ENCODE measurements at regions not wholly inside any gene's neighbourhood (a gene's known extent, or its start where the extent isn't known, plus 50 kb on each side); places are given as distances from the start of the nearest gene placed in this dataset.

DNA sequence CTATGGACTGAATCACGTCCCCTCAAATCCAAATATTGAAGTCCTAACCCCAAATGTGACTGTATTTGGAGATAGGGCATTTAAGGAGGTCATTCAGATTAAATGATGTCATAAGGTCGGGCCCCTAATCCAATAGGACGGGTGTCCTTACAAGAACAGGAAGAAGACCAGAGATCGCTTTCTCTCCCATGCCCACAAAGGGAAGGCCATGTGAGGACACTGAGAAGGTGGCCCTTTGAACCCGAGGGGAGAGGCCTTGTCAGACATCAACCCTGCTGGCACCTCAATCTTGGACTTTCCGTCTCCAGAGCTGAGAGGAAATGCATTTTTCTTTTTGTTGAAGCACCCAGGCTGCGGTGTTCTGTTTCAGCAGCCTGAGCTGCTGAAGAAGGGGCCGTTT lies 72.3 kb upstream of the KLF6 start:
- H2AK5ac ChIP-seq (ENCODE audit: insufficient read length, low read length) = no peak overlapping the region
- H3K79me2 ChIP-seq (ENCODE audit: insufficient read depth, low read length) = no peaks in the 10 kb centered on the region
- no peak overlapping the region for H3K18ac ChIP-seq (ENCODE audit: insufficient read length, low read depth, low read length)
- H2BK20ac ChIP-seq (ENCODE audit: low read depth, low read length, poor library complexity, severe bottlenecking) = no peak overlapping the region
- no peak overlapping the region for H3K23ac ChIP-seq (ENCODE audit: insufficient read length, low read depth, low read length)
- H3K27ac ChIP-seq (ENCODE audit: insufficient read length, low read depth, low read length) = no peak overlapping the region
- no peaks in the 10 kb centered on the region for H3K27me3 ChIP-seq (ENCODE audit: insufficient read depth, low read length)
- no peak overlapping the region for H2AFZ ChIP-seq (ENCODE audit: low read length)
- no peak overlapping the region for H3K27ac Mint-ChIP-seq
- no peak overlapping the region for H4K91ac ChIP-seq (ENCODE audit: insufficient read length, low read depth, low read length)
- no peaks in the 10 kb centered on the region for H3K9me3 ChIP-seq (ENCODE audit: control insufficient read depth, low read depth, low read length)
- peaks cover 7% of the 10 kb centered on the region; the same call in 1 of the 2 replicates for H3K4me1 ChIP-seq (ENCODE audit: insufficient read depth, low read length)
- no peaks in the 10 kb centered on the region for H3K36me3 Mint-ChIP-seq (ENCODE audit: insufficient read depth in 1 of 3, low read depth in 3 of 3)
- WGBS (ENCODE audit: extremely low coverage, insufficient read length, low lambda C conversion rate) = no CpG with 5 or more reads among the region's 8 CpGs
- no peak overlapping the region for H4K5ac ChIP-seq (ENCODE audit: insufficient read length, low read depth, low read length)
- H3K9me3 Mint-ChIP-seq = no peaks in the 10 kb centered on the region; a peak in 1 of 5 replicates
- no peak overlapping the region for H3K14ac ChIP-seq (ENCODE audit: insufficient read depth, low read length)
- no peak overlapping the region for H3K4ac ChIP-seq (ENCODE audit: low read depth, low read length)
- H3K56ac ChIP-seq (ENCODE audit: insufficient read length, low read depth, low read length) = no peak overlapping the region
- H4K8ac ChIP-seq (replicated peaks; ENCODE audit: insufficient read length, low read depth, low read length) = no peak overlapping the region
- no peak overlapping the region for H2BK5ac ChIP-seq (ENCODE audit: insufficient read length, low read length)
- no peak overlapping the region for H3K4me2 ChIP-seq (ENCODE audit: insufficient read depth, insufficient read length, low read length)
- H3K9ac ChIP-seq (ENCODE audit: extremely low read depth, insufficient read length, low read length) = no peak overlapping the region
- no peak overlapping the region for H3K4me3 Mint-ChIP-seq
- no peak overlapping the region for H3T11ph ChIP-seq (ENCODE audit: low read length)
- TF ChIP-seq, protein P1, sequence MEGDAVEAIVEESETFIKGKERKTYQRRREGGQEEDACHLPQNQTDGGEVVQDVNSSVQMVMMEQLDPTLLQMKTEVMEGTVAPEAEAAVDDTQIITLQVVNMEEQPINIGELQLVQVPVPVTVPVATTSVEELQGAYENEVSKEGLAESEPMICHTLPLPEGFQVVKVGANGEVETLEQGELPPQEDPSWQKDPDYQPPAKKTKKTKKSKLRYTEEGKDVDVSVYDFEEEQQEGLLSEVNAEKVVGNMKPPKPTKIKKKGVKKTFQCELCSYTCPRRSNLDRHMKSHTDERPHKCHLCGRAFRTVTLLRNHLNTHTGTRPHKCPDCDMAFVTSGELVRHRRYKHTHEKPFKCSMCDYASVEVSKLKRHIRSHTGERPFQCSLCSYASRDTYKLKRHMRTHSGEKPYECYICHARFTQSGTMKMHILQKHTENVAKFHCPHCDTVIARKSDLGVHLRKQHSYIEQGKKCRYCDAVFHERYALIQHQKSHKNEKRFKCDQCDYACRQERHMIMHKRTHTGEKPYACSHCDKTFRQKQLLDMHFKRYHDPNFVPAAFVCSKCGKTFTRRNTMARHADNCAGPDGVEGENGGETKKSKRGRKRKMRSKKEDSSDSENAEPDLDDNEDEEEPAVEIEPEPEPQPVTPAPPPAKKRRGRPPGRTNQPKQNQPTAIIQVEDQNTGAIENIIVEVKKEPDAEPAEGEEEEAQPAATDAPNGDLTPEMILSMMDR (conservative IDR thresholded peaks at IDR 0.05) = no peak
- no peak overlapping the region for H2BK12ac ChIP-seq (ENCODE audit: insufficient read length, low read depth, low read length)
- no peak overlapping the region for H2BK120ac ChIP-seq (ENCODE audit: low read depth, low read length, poor library complexity, severe bottlenecking)
- DNase-seq = no peak
- H2BK15ac ChIP-seq (ENCODE audit: low read depth, low read length) = no peak overlapping the region
- H3K27me3 Mint-ChIP-seq (ENCODE audit: low read depth) = no peaks in the 10 kb centered on the region; the same call in 1 of the 2 replicates
- no peaks in the 10 kb centered on the region for H3K23me2 ChIP-seq (ENCODE audit: insufficient read length, low read depth, low read length, poor library complexity, severe bottlenecking)
- H3K4me1 Mint-ChIP-seq = peaks cover 15 to 18% of the 10 kb centered on the region in 2 experiments
- H3K79me1 ChIP-seq (ENCODE audit: insufficient read depth, low read depth, low read length, poor library complexity, severe bottlenecking) = no peaks in the 10 kb centered on the region
- no peaks in the 10 kb centered on the region for H4K20me1 ChIP-seq (ENCODE audit: control insufficient read depth, insufficient read depth, insufficient read length)
